22Rv1 (cell line): ENCODE measurements at regions not wholly inside any gene's neighbourhood (a gene's known extent, or its start where the extent isn't known, plus 50 kb on each side); places are given as distances from the start of the nearest gene placed in this dataset.

Experiments used
- ZFX ChIP-seq: fragments of 450-650 bp; IDR thresholded peaks from 2 replicates; pipeline ENCODE4 v1.6.1; 2017; ENCODE audit warnings: antibody characterized with exemption, borderline replicate concordance
- TF ChIP-seq, protein P1 (sequence below): fragments of 450-650 bp; IDR thresholded peaks from 2 replicates; pipeline ENCODE4 v1.5.1; 2017; ENCODE audit warnings: mild to moderate bottlenecking

DNA sequence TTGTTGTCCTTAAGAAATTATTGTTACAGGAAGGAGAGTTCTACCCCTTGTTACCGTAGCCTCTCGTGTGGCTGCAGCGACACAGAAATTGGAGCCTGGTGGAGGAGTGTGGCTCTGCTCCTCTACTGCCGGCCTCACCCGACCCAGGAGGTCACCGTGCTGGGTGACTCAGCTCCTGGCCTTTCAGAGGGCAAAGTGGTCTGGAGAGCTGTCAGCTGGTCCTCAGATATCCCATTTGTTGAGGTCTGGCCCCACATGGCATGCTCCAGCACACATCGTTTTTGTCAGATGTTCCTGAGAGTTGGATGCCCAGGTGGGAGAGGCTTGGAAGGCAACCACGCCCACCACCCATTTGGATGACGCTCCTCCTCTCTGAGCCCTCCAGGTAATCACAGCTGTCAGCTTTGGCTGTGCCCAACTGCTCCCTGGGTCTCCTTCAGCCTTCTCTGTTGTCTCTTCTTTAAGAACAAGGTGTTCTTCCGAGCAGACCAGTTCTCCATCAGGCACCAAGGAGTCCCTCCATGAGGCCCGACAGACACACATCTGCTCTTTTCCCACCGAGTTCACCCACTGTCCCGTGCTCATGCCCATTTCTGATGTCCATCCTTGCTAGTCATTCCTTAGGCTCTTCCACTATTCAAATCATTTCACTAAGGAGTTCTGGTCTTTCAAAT lies 80.3 kb downstream of the RAMP3 start:
- TF ChIP-seq, protein P1, sequence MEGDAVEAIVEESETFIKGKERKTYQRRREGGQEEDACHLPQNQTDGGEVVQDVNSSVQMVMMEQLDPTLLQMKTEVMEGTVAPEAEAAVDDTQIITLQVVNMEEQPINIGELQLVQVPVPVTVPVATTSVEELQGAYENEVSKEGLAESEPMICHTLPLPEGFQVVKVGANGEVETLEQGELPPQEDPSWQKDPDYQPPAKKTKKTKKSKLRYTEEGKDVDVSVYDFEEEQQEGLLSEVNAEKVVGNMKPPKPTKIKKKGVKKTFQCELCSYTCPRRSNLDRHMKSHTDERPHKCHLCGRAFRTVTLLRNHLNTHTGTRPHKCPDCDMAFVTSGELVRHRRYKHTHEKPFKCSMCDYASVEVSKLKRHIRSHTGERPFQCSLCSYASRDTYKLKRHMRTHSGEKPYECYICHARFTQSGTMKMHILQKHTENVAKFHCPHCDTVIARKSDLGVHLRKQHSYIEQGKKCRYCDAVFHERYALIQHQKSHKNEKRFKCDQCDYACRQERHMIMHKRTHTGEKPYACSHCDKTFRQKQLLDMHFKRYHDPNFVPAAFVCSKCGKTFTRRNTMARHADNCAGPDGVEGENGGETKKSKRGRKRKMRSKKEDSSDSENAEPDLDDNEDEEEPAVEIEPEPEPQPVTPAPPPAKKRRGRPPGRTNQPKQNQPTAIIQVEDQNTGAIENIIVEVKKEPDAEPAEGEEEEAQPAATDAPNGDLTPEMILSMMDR = no peak
- no peak for TF ChIP-seq ZFX
